NCI-H2171 treated with DMSO at 0.1 percent for 48 hours (cell line): ENCODE measurements at regions not wholly inside any gene's neighbourhood (a gene's known extent, or its start where the extent isn't known, plus 50 kb on each side); places are given as distances from the start of the nearest gene placed in this dataset.

Source experiments
- DNase-seq: peaks from one replicate; lab custom pipeline; 2025; lab: John Stamatoyannopoulos, UW

- DNase-seq: no peak
These were observed 55.1 kb downstream of the KIF4B start for GRCh38 chr5:155068616-155069100.

- DNase-seq: no peak
These were observed 56.4 kb downstream of the KIF4B start for GRCh38 chr5:155069961-155070360.

- DNase-seq: no peak
These were observed 57.2 kb downstream of the KIF4B start for GRCh38 chr5:155070781-155071180.

- no peak for DNase-seq
These were observed 62.8 kb downstream of the KIF4B start for GRCh38 chr5:155076379-155076778.

GRCh38 chr5:155079698-155080097, 66.1 kb downstream of the KIF4B start:
- DNase-seq: no peak

GRCh38 chr5:155080721-155081120, 67.2 kb downstream of the KIF4B start:
- DNase-seq: no peak

GRCh38 chr5:155081618-155082017, 68.1 kb downstream of the KIF4B start:
- no peak for DNase-seq

GRCh38 chr5:155082401-155082800, 68.8 kb downstream of the KIF4B start:
- no peak for DNase-seq

GRCh38 chr5:155085282-155085989, 71.9 kb downstream of the KIF4B start:
- DNase-seq: no peak

GRCh38 chr5:155087036-155087435, 73.5 kb downstream of the KIF4B start:
- DNase-seq: no peak

GRCh38 chr5:155088811-155089210, 75.3 kb downstream of the KIF4B start:
- no peak for DNase-seq

GRCh38 chr5:155089643-155090042, 76.1 kb downstream of the KIF4B start:
- DNase-seq: no peak

GRCh38 chr5:155091063-155091648, 77.6 kb downstream of the KIF4B start:
- no peak for DNase-seq

GRCh38 chr5:155091768-155092717, 78.5 kb downstream of the KIF4B start:
- DNase-seq: no peak

GRCh38 chr5:155094455-155094854, 80.9 kb downstream of the KIF4B start:
- DNase-seq: no peak

GRCh38 chr5:155097995-155098394, 84.4 kb downstream of the KIF4B start:
- DNase-seq: no peak

GRCh38 chr5:155098433-155098832, 84.9 kb downstream of the KIF4B start:
- DNase-seq: no peak

GRCh38 chr5:155101697-155102096, 88.1 kb downstream of the KIF4B start:
- no peak for DNase-seq

GRCh38 chr5:155103146-155103545, 89.6 kb downstream of the KIF4B start:
- DNase-seq: no peak

GRCh38 chr5:155104441-155104840, 90.9 kb downstream of the KIF4B start:
- no peak for DNase-seq

GRCh38 chr5:155106221-155106620, 92.7 kb downstream of the KIF4B start:
- no peak for DNase-seq

- no peak for DNase-seq
These were observed 100.3 kb downstream of the KIF4B start for GRCh38 chr5:155113888-155114287.

- no peak for DNase-seq
These were observed 101.1 kb downstream of the KIF4B start for GRCh38 chr5:155114655-155115054.
